Testis (tissue), 2 donors: ENCODE measurements at regions not wholly inside any gene's neighbourhood (a gene's known extent, or its start where the extent isn't known, plus 50 kb on each side); places are given as distances from the start of the nearest gene placed in this dataset.

ENCODE experiments used
- CTCF ChIP-seq, 3 experiments: fragments of 450-650 bp in 2 of 3; fragments of 200-600 bp in 1 of 3; sonication (generic) in 1 of 3; IDR thresholded peaks; one replicate each; pipeline ENCODE4 v1.5.1; 2016 to 2019; ENCODE audit warnings: antibody characterized with exemption in 3 of 3, mild to moderate bottlenecking in 2 of 3, moderate library complexity in 1 of 3
- POLR2A ChIP-seq: fragments of 450-650 bp; IDR thresholded peaks from one replicate; pipeline ENCODE4 v1.6.1; 2017; ENCODE audit warnings: antibody characterized with exemption, mild to moderate bottlenecking, moderate library complexity

- no peak for TF ChIP-seq CTCF (IDR thresholded peaks at IDR 0.05)
- no peak for TF ChIP-seq POLR2A
These were observed 1106.0 kb downstream of the RPIA start for GRCh38 chr2:89797320-89798038.
